DLD1 (cell line): ENCODE measurements at regions not wholly inside any gene's neighbourhood (a gene's known extent, or its start where the extent isn't known, plus 50 kb on each side); places are given as distances from the start of the nearest gene placed in this dataset.

Source experiments
- in situ Hi-C: cut with HindIII; loops from 2 replicates; pipeline ENCODE4 v1.10.0; 2017; ENCODE audit warnings: low sequenced_read_pairs

GRCh38 chr1:243917177-243917862, 67.3 kb upstream of the AKT3 start:
- in situ Hi-C loops = no loop called here

- in situ Hi-C loops = no loop called here
These were observed 66.1 kb upstream of the AKT3 start for GRCh38 chr1:243916160-243916559.

DNA sequence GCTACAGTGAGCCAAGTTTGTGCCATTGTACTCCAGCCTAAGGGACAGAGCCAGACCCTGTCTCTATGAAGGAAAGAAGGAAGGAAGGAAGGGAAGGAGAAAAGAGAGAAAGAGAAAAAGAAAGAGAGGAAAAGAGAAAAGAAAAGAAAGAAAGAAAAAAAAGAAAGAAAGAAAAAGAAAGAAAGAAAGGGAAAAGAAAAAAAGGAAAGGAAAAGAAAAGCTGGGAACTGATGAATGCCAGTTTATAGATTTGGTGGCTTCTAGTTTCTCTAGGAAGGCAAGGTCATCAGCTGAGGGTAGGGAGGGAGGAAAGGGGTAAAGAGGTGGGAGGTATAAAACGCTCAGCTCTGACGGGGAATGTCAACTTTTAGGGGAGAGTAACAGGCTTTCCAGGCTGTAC, 62.3 kb upstream of the AKT3 start:
- in situ Hi-C loops = no loop called here

GRCh38 chr1:243910607-243911006, 60.6 kb upstream of the AKT3 start:
- in situ Hi-C loops = no loop called here

DNA sequence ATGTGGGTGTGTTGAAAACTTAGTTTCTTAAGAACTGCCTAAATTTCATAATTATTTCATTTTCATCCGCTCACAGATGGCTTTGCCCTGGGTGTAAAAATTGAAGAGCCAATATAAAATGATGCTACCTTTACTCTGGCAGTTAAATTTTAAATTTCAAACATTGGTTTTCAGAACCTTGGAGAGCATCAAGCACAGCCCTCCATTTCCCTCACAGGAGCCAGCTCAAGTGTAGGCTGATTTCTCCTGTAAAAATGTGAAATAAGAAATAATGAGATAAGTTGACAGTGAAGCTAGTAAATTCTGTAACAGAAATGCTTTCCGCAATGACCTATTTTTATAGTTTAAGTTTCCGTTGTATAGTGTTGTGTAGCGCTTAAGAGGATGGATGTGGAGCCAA, 53.9 kb upstream of the AKT3 start:
- in situ Hi-C loops = no loop called here

DNA sequence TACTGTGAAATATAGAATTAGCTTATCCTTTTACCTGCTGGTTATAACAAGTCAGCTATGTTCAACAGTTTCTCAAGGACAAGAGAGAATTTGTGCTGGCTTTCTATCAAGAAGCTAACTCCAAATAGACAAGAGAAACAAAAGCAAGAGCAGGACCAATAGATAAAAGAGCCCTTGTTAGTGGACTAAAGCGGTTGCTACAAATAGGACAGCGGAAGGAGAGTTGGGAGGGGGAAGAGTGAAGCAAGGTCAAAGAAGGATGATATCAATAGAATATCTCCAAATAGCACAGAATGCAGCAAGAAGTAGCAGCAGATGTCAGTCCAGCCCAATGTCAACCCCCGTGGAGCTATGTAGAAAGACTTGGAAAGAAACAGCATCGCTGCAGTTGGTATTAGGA, 53.0 kb upstream of the AKT3 start:
- in situ Hi-C loops = no loop called here

DNA sequence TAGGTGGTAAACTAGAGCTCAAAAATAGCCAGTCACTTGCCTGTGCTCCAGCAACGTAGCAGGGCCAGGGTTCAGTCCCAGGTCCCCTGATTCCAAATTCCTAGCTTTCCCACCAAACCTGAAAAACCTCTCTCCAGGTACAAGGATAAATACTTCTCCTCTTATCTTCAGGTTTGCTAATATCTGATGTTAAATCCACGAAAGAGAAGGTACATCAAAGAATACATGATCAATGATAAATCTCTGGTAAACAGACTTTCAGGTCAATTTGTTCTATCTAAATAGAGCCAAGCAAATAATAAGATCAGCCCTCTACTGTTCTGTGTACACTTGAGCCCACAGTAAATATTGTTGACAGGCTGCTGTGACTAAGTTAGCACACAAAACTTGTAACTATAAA, 52.1 kb upstream of the AKT3 start:
- in situ Hi-C loops = no loop called here
